SW480 (cell line): ENCODE measurements at regions not wholly inside any gene's neighbourhood (a gene's known extent, or its start where the extent isn't known, plus 50 kb on each side); places are given as distances from the start of the nearest gene placed in this dataset.

Experiments used
- DNase-seq: peaks from one replicate; pipeline ENCODE4 v3.0.0-alpha.2; 2016; ENCODE audit warnings: low spot score

- no peak for DNase-seq
Observed at GRCh38 chr11:134575504-134576230, 163.6 kb upstream of the B3GAT1 start.

DNA sequence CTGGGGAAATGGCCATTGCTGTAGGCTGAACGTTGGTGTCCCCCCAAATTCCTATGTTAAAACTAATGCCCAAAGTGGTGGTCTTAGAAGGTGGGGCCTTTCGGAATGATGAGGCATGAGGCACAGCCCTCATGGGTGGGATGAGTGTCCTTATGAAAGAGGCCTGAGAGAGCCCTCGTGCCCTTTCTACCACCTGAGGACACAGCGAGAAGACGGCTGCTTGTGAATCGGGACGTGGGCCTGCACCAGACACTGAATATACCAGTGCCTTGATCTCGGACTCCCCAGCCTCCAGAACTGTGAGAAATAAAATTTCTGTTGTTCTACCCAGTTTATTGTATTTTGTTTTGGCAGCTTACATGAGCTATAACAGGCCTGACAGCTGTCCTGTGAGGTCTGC lies 162.9 kb upstream of the B3GAT1 start:
- DNase-seq: no peak

GRCh38 chr11:134574425-134574824 lies 162.4 kb upstream of the B3GAT1 start:
- DNase-seq: no peak

GRCh38 chr11:134573857-134574256 lies 161.8 kb upstream of the B3GAT1 start:
- no peak for DNase-seq

- DNase-seq: no peak
Observed at GRCh38 chr11:134572741-134573675, 161.0 kb upstream of the B3GAT1 start.

GRCh38 chr11:134571301-134571700 lies 159.3 kb upstream of the B3GAT1 start:
- no peak for DNase-seq

DNA sequence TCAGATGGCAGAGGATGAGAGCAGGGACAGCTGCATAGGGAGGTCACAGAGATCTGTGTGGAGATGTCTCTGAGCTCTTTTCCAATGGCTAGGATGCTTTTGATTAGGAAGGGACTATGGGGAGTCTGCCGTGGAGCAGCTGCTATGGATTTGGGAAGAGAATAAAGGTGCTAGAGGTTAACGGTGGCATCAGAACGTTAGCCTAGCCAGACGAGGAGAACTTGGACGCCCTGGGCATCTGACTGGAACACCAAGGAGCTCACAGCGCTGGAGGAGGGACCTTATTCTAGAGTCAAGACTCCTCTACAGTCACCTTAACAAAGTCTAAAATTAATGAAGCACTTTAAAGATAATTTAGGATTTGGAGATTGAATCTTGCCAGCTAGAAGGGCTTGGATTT lies 157.2 kb upstream of the B3GAT1 start:
- no peak for DNase-seq

DNA sequence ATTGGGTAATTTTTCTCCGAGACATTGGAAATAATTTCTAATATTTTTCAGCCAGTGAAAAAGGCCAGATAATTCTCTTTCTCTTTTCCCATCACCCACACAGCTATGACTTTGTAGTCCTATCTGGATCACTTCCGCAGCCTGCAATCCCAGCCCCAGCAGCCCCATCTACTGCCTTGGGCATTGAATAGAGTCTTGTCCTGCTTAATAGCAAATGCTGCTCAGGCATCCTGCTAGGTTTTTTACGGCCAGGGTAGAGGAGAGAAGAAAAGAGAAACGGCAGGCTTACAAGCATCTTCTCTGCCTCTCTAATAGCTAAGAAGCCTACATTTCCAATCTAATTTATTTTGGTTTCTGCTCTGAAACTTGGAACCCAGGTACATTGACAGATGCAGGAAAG lies 154.3 kb upstream of the B3GAT1 start:
- no peak for DNase-seq

GRCh38 chr11:134565343-134565891 lies 153.4 kb upstream of the B3GAT1 start:
- DNase-seq: no peak

GRCh38 chr11:134564472-134565200 lies 152.6 kb upstream of the B3GAT1 start:
- no peak for DNase-seq

GRCh38 chr11:134562941-134563471 lies 151.0 kb upstream of the B3GAT1 start:
- no peak for DNase-seq

DNA sequence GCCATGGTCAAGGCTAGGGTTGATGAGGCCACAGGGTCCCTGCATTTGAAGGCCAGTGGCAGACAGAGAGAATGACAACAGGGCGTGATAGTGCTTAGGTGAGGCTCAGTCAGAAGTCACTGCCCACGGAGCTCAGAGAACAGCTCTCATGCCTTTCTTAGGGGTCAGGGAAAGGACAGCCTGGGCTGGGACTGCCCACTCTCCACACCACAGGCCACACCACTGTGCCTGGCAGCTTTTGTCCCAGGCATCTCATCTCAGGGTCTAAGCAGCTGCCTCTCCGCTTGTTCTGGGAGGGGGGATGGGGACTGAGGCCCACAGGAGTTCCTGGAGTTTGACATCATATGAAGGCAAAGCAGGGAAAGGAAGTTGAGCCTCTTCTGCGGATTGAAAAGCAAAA lies 150.2 kb upstream of the B3GAT1 start:
- no peak for DNase-seq

GRCh38 chr11:134561331-134561720 lies 149.3 kb upstream of the B3GAT1 start:
- no peak for DNase-seq

- no peak for DNase-seq
Observed at GRCh38 chr11:134560566-134561330, 148.7 kb upstream of the B3GAT1 start.

DNA sequence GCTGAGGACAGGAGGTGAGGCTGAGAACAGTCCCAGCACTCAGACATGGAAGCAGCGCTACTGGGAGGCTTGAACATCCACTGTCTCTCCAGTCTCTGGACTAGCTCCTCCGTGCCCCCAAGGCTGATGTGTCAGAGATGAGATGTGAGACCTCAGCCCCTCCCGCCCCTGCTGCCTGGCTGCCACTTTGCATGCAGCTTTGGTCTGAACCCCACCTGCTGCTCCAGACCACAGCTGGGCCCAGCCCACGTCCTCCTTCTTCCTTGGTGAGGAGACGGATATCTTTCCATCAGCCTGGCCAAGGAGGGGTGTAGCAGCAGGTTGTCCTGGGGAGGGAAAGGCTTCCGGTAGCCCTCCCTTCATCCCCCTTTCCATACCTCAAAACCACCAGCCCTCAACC lies 148.0 kb upstream of the B3GAT1 start:
- no peak for DNase-seq

DNA sequence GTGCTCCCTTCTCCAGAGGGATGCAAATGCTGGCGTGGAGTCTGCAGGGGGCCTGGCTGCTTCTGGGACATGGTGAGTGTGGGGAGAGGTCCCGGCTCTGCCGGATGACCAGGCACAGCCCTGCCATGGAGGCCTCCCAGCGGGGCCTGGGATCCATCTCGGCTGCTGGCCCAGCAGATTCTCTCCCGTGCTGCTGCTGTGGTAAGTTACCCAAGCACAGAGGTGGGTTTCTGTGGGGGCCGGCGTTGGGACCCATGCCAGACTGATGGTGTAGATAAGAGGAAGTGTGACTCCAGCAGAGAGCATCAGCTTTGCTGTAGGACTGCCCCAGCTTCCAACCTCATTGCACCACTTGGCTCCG lies 147.5 kb upstream of the B3GAT1 start:
- no peak for DNase-seq

GRCh38 chr11:134558916-134559601 lies 147.0 kb upstream of the B3GAT1 start:
- no peak for DNase-seq

DNA sequence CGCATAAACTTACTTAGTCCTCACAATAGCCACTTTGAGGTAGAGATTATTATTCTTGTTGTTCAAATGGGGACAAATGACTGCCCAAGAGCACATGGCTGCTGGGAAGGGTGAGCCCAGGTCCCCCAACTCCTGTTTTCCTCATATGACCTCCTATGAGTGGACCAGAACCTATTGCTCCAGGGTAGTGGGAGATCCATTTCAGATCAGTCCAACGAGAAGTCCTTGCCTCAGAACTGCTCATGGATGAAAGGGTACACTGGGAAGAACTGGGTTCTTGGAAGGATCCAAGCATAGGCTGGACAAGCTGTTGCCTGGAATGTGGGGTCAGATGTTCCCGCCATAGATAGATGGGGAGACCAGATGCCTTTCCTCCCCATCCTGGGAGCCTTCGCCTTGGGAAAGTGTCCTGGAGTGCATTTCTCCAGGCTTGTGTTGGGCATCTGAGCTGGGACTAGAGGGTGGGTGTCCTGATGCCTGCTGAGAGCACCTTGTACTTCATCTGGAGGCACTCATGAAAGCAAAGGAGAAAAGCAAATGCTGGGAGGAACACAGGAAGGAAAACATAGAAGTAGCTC lies 146.3 kb upstream of the B3GAT1 start:
- no peak for DNase-seq

- DNase-seq: no peak
Observed at GRCh38 chr11:134557571-134558257, 145.7 kb upstream of the B3GAT1 start.

DNA sequence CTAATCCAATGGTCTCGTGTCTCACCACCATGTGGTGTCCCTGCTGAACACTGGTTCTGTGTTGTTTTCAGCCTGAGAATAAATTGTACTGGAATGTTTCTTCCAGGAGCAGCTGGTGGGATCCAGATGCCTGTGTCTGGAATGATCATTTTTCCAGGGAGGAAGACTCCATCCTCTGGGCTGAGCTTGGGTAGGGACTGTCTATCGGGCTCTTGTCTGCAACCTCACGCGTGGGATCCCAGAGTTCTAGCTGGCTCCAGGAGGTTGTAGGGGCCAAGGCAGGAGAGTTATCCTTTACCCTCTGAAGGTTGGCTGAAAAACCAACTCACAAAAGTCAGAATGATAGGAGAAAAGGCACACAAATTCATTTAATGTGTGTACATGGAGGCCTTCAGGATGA lies 144.1 kb upstream of the B3GAT1 start:
- no peak for DNase-seq
